Endodermal cell (in vitro differentiated cells): ENCODE measurements at regions not wholly inside any gene's neighbourhood (a gene's known extent, or its start where the extent isn't known, plus 50 kb on each side); places are given as distances from the start of the nearest gene placed in this dataset.
"Not testable (repeated sequence)": the region's sequence is repeated elsewhere in the genome, so short reads cannot be mapped to it uniquely, and the experiment has no call there.

Source experiments
- DNase-seq: peaks from one replicate; pipeline ENCODE4 v3.0.0-alpha.2; 2017
- H3K27ac ChIP-seq: 2 replicates; pipeline ENCODE4 v1.5.1; 2013; ENCODE audit warnings: mild to moderate bottlenecking, low read depth, low read length, moderate library complexity
- H3K27me3 ChIP-seq: 2 replicates; pipeline ENCODE4 v1.6.1; 2013; ENCODE audit warnings: mild to moderate bottlenecking, low read length, moderate library complexity; ENCODE audit not compliant: insufficient read depth, control insufficient read depth, poor library complexity, severe bottlenecking
- H3K36me3 ChIP-seq: 2 replicates; pipeline ENCODE4 v1.7.0; 2013; ENCODE audit warnings: mild to moderate bottlenecking, low read length, moderate library complexity; ENCODE audit not compliant: control insufficient read depth, insufficient read depth
- H3K4me1 ChIP-seq: one replicate; pipeline ENCODE4 v1.7.0; 2013; ENCODE audit warnings: low read length; ENCODE audit not compliant: control insufficient read depth, insufficient read depth
- H3K4me3 ChIP-seq: 2 replicates; pipeline ENCODE4 v1.5.1; 2013; ENCODE audit warnings: mild to moderate bottlenecking, low read length, moderate library complexity
- H3K9ac ChIP-seq: 2 replicates; pipeline ENCODE4 v1.6.1; 2013; ENCODE audit warnings: mild to moderate bottlenecking, low read length, moderate library complexity; ENCODE audit not compliant: poor library complexity, severe bottlenecking; ENCODE audit errors: extremely low read depth
- H3K9me3 ChIP-seq: 2 replicates; pipeline ENCODE4 v1.6.1; 2013; ENCODE audit warnings: mild to moderate bottlenecking, low read length, moderate library complexity; ENCODE audit not compliant: control insufficient read depth
- H3K27ac Mint-ChIP-seq: 2 replicates; pipeline ENCODE4 v1.8.0; 2020; ENCODE audit warnings: mixed read lengths
- H3K27me3 Mint-ChIP-seq: 2 replicates; pipeline ENCODE4 v1.8.0; 2021; ENCODE audit warnings: mild to moderate bottlenecking, mixed read lengths; ENCODE audit not compliant: insufficient read depth
- H3K36me3 Mint-ChIP-seq: 2 replicates; pipeline ENCODE4 v1.8.0; 2020; ENCODE audit warnings: low read depth, mixed read lengths
- H3K4me1 Mint-ChIP-seq: 2 replicates; pipeline ENCODE4 v1.8.0; 2020; ENCODE audit warnings: mixed read lengths
- H3K4me3 Mint-ChIP-seq: 2 replicates; pipeline ENCODE4 v1.8.0; 2020; ENCODE audit warnings: mild to moderate bottlenecking, moderate library complexity, mixed read lengths
- H3K9me3 Mint-ChIP-seq: 2 replicates; pipeline ENCODE4 v1.8.0; 2020; ENCODE audit warnings: mild to moderate bottlenecking, mixed read lengths
- WGBS, 2 experiments: methylation state at CpG; one replicate each; pipeline versions ENCODE4 v1.1.5 to v1.1.7; 2013; ENCODE audit warnings: missing lambda C conversion rate in 2 of 2, mixed read lengths in 1 of 2; ENCODE audit not compliant: insufficient coverage in 1 of 2, insufficient read length in 1 of 2; 5-methylcytosine and 5-hydroxymethylcytosine counted together
- TF ChIP-seq, protein P1 (sequence below): fragments of 200-600 bp; sonication (generic); conservative IDR thresholded peaks from 2 replicates; pipeline ENCODE4 v1.5.0; 2021; ENCODE audit warnings: antibody characterized with exemption, mild to moderate bottlenecking

DNA sequence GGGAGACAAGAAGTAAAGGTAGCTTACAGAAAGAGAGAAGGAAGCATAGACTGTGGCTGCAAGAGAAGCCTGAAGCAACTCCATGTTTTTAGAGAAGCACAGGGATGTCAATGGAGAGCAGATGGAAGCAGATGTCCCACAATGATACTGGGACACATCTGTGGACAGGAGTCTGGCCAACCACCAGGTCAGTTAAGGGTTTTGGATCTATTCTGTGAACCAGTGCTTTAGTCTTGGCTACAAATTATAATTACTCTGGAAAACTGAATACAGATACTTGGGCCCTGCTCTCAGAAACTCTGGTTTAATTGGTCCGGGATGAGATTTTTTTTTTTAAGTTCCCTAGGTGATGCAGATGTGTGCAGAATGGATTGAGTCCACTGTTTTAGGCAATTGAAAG lies 592.8 kb downstream of the CSNK1G3 start:
- Histone ChIP-seq H3K4me1 (no peaks in the 10 kb centered on the region), H3K27ac (no peak overlapping the region), H3K36me3 (no peaks in the 10 kb centered on the region), H3K9ac (no peak overlapping the region), H3K9me3 (no peaks in the 10 kb centered on the region), H3K4me3 (no peak overlapping the region), H3K27me3 (no peaks in the 10 kb centered on the region)
- H3K36me3 Mint-ChIP-seq, result no peaks in the 10 kb centered on the region
- TF ChIP-seq, protein P1, sequence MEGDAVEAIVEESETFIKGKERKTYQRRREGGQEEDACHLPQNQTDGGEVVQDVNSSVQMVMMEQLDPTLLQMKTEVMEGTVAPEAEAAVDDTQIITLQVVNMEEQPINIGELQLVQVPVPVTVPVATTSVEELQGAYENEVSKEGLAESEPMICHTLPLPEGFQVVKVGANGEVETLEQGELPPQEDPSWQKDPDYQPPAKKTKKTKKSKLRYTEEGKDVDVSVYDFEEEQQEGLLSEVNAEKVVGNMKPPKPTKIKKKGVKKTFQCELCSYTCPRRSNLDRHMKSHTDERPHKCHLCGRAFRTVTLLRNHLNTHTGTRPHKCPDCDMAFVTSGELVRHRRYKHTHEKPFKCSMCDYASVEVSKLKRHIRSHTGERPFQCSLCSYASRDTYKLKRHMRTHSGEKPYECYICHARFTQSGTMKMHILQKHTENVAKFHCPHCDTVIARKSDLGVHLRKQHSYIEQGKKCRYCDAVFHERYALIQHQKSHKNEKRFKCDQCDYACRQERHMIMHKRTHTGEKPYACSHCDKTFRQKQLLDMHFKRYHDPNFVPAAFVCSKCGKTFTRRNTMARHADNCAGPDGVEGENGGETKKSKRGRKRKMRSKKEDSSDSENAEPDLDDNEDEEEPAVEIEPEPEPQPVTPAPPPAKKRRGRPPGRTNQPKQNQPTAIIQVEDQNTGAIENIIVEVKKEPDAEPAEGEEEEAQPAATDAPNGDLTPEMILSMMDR, result no peak
- H3K27me3 Mint-ChIP-seq, result no peaks in the 10 kb centered on the region
- 96 to 100% methylated on average over 1 of the region's 1 CpG for WGBS, 2 experiments
- no peaks in the 10 kb centered on the region for H3K9me3 Mint-ChIP-seq
- no peak overlapping the region for H3K4me3 Mint-ChIP-seq
- H3K4me1 Mint-ChIP-seq, result no peaks in the 10 kb centered on the region
- no peak overlapping the region for H3K27ac Mint-ChIP-seq
- DNase-seq, result no peak

DNA sequence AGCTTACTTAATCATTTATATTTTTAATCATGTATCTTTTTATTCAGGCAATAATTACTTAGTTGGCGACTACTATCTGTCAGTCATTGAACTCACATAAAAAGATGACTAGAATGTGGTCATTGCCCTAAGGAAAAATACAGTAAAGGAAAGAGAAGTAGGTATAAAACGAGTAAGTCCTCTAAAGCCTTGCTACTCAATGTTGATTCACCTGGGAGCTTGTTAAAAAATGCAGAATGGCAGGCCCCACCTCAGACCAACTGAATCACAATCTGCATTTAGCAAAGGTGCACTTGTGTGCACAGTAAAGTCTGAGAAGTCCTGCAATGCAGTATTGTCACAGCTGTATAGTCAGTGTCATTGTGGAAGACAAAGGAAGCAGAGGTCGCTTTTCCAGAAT lies 592.4 kb downstream of the CSNK1G3 start:
- no peak overlapping the region for H3K27ac Mint-ChIP-seq
- no peaks in the 10 kb centered on the region for H3K4me1 ChIP-seq
- no peak for DNase-seq

DNA sequence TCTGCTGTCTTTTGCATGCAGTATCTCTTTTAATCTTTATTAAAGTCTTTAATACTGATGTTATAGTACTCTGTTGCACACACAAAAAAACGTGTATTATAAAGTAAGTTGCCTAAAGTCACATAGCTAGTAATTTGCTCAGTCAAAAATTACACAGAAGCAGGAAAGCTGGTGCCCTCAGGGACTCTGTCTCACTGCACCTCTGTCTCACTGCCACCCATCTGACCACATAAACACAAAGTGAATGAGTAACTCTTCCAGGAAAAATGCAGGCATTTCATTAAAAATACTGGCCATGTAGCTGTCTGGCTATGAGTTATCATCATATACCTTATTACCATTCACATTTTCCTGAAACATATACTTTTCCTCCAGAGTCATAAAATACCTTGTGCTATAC lies 591.7 kb downstream of the CSNK1G3 start:
- WGBS, 2 experiments, result 94% methylated on average over 1 of the region's 1 CpG; no CpG with 5 or more reads in 1 of the 2 experiments
- Mint-ChIP-seq H3K4me3 (no peak overlapping the region), H3K27me3 (no peaks in the 10 kb centered on the region), H3K36me3 (no peaks in the 10 kb centered on the region), H3K4me1 (no peaks in the 10 kb centered on the region), H3K9me3 (no peaks in the 10 kb centered on the region), H3K27ac (no peak overlapping the region)
- Histone ChIP-seq H3K27me3 (no peaks in the 10 kb centered on the region), H3K4me1 (no peaks in the 10 kb centered on the region), H3K4me3 (no peak overlapping the region), H3K9ac (no peak overlapping the region), H3K9me3 (no peaks in the 10 kb centered on the region), H3K27ac (no peak overlapping the region), H3K36me3 (no peaks in the 10 kb centered on the region)
- TF ChIP-seq, protein P1, result no peak
- no peak for DNase-seq

More for the DNA sequence above, 592.4 kb downstream of the CSNK1G3 start:
- no peak overlapping the region for H3K9ac ChIP-seq
- Mint-ChIP-seq H3K9me3 (no peaks in the 10 kb centered on the region), H3K4me1 (no peaks in the 10 kb centered on the region), H3K27me3 (no peaks in the 10 kb centered on the region), H3K4me3 (no peak overlapping the region), H3K36me3 (no peaks in the 10 kb centered on the region)
- no peak overlapping the region for H3K4me3 ChIP-seq
- TF ChIP-seq, protein P1, result no peak
- H3K36me3 ChIP-seq, result no peaks in the 10 kb centered on the region
- no peaks in the 10 kb centered on the region for H3K9me3 ChIP-seq
- 79 to 81% methylated on average over 2 to 3 of the region's 3 CpGs for WGBS, 2 experiments
- no peak overlapping the region for H3K27ac ChIP-seq
- no peaks in the 10 kb centered on the region for H3K27me3 ChIP-seq

DNA sequence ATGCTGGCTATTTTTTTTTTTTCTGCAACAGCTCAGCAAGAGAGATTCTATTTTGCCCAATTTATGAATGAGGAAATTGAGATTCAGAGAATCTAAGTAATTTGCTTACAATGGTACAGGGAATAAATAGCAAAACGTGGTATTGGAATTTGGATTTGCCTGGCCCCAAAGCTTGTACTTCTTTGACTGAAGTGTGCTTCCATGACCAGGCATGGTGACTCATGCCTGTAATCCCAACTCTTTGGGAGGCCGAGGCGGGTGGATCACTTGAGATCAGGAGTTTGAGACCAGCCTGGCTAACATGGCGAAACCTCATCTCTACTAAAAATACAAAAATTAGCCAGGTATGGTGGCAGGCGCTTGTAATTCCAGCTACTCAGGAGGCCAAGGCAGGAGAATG lies 591.1 kb downstream of the CSNK1G3 start:
- not testable (repeated sequence) for H3K4me1 Mint-ChIP-seq, H3K36me3 Mint-ChIP-seq, H3K4me3 ChIP-seq, DNase-seq, H3K4me1 ChIP-seq, H3K27me3 Mint-ChIP-seq, H3K36me3 ChIP-seq, H3K27me3 ChIP-seq, H3K9me3 ChIP-seq, H3K9me3 Mint-ChIP-seq, H3K4me3 Mint-ChIP-seq, H3K27ac Mint-ChIP-seq, H3K27ac ChIP-seq, H3K9ac ChIP-seq
- 92 to 100% methylated on average over 2 to 5 of the region's 5 CpGs for WGBS, 2 experiments
